ENCODE measurements at regions not wholly inside any gene's neighbourhood (a gene's known extent, or its start where the extent isn't known, plus 50 kb on each side); places are given as distances from the start of the nearest gene placed in this dataset.

- TF ChIP-seq POLR2A (IDR thresholded peaks at IDR 0.05) (no peak), CTCF (IDR thresholded peaks at IDR 0.05) (no peak)
These were observed 71.0 kb upstream of the TARS1 start for GRCh38 chr5:33369485-33370465.

Data from uterus (tissue), 2 donors.